Spleen (tissue), 11 donors: ENCODE measurements at regions not wholly inside any gene's neighbourhood (a gene's known extent, or its start where the extent isn't known, plus 50 kb on each side); places are given as distances from the start of the nearest gene placed in this dataset.

Source experiments
- DNase-seq: peaks from one replicate; pipeline ENCODE4 v3.0.0-alpha.2; 2020
- H3K27ac ChIP-seq, 8 donors: fragments of 200-600 bp; sonication (generic) in 7 of 8; 1 replicate in 4 of 8; 2 replicates in 4 of 8; pipeline versions ENCODE4 v1.5.0 to v1.8.0; 2016 to 2021; ENCODE audit warnings: inconsistent platforms in 4 of 8, mild to moderate bottlenecking in 4 of 8, moderate library complexity in 1 of 8
- H3K27me3 ChIP-seq, 7 donors: fragments of 200-600 bp; sonication (generic) in 6 of 7; replicated peaks in 1 of 7; 1 replicate in 4 of 7; 2 replicates in 3 of 7; pipeline versions ENCODE4 v1.5.0 to v1.8.0; 2016 to 2021; ENCODE audit warnings: inconsistent platforms in 3 of 7, mild to moderate bottlenecking in 1 of 7
- H3K36me3 ChIP-seq, 6 donors: fragments of 200-600 bp; sonication (generic) in 5 of 6; 1 replicate in 4 of 6; 2 replicates in 2 of 6; pipeline versions ENCODE4 v1.5.0 to v1.8.0; 2016 to 2021; ENCODE audit warnings: inconsistent platforms in 2 of 6
- H3K4me1 ChIP-seq, 6 donors: fragments of 200-600 bp; sonication (generic) in 5 of 6; 1 replicate in 3 of 6; 2 replicates in 3 of 6; pipeline versions ENCODE4 v1.5.0 to v1.8.0; 2016 to 2021; ENCODE audit warnings: inconsistent platforms in 3 of 6
- H3K4me3 ChIP-seq, 8 donors: fragments of 200-600 bp; sonication (generic) in 7 of 8; 1 replicate in 4 of 8; 2 replicates in 4 of 8; pipeline versions ENCODE4 v1.5.0 to v1.8.0; 2016 to 2021; ENCODE audit warnings: inconsistent platforms in 4 of 8, mild to moderate bottlenecking in 4 of 8, moderate library complexity in 2 of 8
- H3K9me3 ChIP-seq, 8 donors: fragments of 200-600 bp; sonication (generic) in 7 of 8; 1 replicate in 4 of 8; 2 replicates in 4 of 8; pipeline versions ENCODE4 v1.5.0 to v1.8.0; 2016 to 2021; ENCODE audit warnings: inconsistent platforms in 4 of 8
- POLR2A ChIP-seq, 3 donors: fragments of 450-650 bp; IDR thresholded peaks; one replicate each; pipeline ENCODE4 v1.5.1; 2017; ENCODE audit warnings: antibody characterized with exemption in 3 of 3, mild to moderate bottlenecking in 1 of 3
- POLR2AphosphoS5 ChIP-seq, 3 donors: sonication (generic); formaldehyde crosslinking; IDR thresholded peaks; one replicate each; pipeline ENCODE4 v1.5.1; 2017; ENCODE audit warnings: antibody characterized with exemption in 3 of 3
- WGBS, 5 donors: extraction: QIAGEN DNeasy Blood & Tissue Kit in 3 of 5; methylation state at CpG; one replicate each; pipeline versions ENCODE4 v1.1.5 to v1.1.7; 2013 to 2018; 5-methylcytosine and 5-hydroxymethylcytosine counted together
- intact Hi-C: fragments of 100-400 bp; cut with DNase I; formaldehyde crosslinking; loops from one replicate; pipeline ENCODE4 v1.15.0; 2023; ENCODE audit warnings: low total_unique reads
- TF ChIP-seq, protein P1 (sequence below), 11 experiments: fragments of 200-600 bp in 7 of 11; fragments of 450-650 bp in 4 of 11; sonication (generic) in 4 of 11; IDR thresholded peaks in 8 of 11; conservative IDR thresholded peaks in 3 of 11; 1 replicate in 7 of 11; 2 replicates in 4 of 11; pipeline versions ENCODE4 v1.4.0 to v1.8.0; 2016 to 2021; ENCODE audit warnings: antibody characterized with exemption in 11 of 11, inconsistent platforms in 4 of 11, mild to moderate bottlenecking in 1 of 11
- donor health status: healthy with polysubstance abuse.
- donor health status: DM: no; HTN: no; CAD: no; lungs with moderate emphysema.
- donor health status: DM: no; HTN: no; CAD: no.
- donor health status: Bipolar disorder and iron deficiency.
- donor health status: healthy.
- donor health status: DM: no; HTN: no; CAD: no.
- donor health status: DM: yes; HTN: yes; CAD: no.

DNA sequence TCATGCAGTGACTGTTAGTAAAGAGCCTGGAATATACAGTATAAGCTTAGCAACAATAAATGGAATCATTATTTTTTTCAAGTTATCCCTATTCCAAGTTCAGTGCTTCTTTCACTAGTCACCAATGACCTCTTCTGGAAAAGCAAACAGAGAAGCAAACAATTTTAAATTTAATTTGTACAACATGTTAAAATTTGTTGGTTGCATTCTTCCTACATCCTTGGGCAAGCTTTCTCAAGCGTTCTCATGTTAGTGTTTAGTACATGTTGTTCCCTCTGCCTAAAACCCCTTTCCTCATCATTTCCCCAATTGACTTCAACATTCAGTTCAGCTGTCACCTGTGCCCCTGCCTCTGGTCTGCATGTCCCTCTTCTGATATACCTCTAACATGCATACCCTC is 123.4 kb downstream of the SEC61B start:
- Histone ChIP-seq H3K36me3 (no peaks in the 10 kb centered on the region), H3K9me3 (no peaks in the 10 kb centered on the region), H3K27me3 (no peaks in the 10 kb centered on the region), H3K27ac (no peak overlapping the region), H3K4me1 (no peaks in the 10 kb centered on the region), H3K4me3 (no peak overlapping the region)
- 79 to 93% (median 91%) methylated on average over 1 of the region's 1 CpG for WGBS, 5 donors
- intact Hi-C loops, result no loop called here
- TF ChIP-seq POLR2AphosphoS5 (IDR thresholded peaks at IDR 0.05), result no peak
- no peak for TF ChIP-seq POLR2A (IDR thresholded peaks at IDR 0.05)
- TF ChIP-seq, protein P1, sequence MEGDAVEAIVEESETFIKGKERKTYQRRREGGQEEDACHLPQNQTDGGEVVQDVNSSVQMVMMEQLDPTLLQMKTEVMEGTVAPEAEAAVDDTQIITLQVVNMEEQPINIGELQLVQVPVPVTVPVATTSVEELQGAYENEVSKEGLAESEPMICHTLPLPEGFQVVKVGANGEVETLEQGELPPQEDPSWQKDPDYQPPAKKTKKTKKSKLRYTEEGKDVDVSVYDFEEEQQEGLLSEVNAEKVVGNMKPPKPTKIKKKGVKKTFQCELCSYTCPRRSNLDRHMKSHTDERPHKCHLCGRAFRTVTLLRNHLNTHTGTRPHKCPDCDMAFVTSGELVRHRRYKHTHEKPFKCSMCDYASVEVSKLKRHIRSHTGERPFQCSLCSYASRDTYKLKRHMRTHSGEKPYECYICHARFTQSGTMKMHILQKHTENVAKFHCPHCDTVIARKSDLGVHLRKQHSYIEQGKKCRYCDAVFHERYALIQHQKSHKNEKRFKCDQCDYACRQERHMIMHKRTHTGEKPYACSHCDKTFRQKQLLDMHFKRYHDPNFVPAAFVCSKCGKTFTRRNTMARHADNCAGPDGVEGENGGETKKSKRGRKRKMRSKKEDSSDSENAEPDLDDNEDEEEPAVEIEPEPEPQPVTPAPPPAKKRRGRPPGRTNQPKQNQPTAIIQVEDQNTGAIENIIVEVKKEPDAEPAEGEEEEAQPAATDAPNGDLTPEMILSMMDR (IDR thresholded peaks at IDR 0.05 in 8 of 11, conservative IDR thresholded peaks at IDR 0.05 in 3 of 11), result no peak
- DNase-seq, result no peak

DNA sequence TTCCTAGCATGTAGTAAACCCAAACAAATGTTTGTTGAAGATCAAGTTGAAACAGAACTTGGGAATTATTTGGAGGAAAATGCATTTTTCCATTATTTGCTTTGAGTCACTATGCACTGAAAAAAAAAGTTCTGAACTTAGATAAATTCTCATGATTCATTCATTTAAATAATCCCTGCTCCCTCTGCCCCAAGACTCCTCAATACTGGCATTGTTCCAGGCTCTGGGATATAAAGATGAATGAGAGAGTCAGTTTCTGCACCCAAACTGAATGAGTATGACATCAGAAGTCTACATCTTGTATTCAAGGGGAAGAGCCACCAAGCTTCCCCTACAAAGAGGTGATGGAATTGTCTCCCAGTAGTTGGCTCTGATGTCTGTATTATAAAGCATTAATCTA is 123.9 kb downstream of the SEC61B start:
- Histone ChIP-seq H3K4me1 (no peaks in the 10 kb centered on the region), H3K9me3 (no peaks in the 10 kb centered on the region), H3K27me3 (no peaks in the 10 kb centered on the region), H3K36me3 (no peaks in the 10 kb centered on the region), H3K4me3 (no peak overlapping the region), H3K27ac (no peak overlapping the region)
- intact Hi-C loops, result no loop called here
- no peak for TF ChIP-seq POLR2AphosphoS5 (IDR thresholded peaks at IDR 0.05)
- TF ChIP-seq POLR2A (IDR thresholded peaks at IDR 0.05), result no peak
- TF ChIP-seq, protein P1 (IDR thresholded peaks at IDR 0.05 in 8 of 11, conservative IDR thresholded peaks at IDR 0.05 in 3 of 11), result no peak
- DNase-seq, result no peak

DNA sequence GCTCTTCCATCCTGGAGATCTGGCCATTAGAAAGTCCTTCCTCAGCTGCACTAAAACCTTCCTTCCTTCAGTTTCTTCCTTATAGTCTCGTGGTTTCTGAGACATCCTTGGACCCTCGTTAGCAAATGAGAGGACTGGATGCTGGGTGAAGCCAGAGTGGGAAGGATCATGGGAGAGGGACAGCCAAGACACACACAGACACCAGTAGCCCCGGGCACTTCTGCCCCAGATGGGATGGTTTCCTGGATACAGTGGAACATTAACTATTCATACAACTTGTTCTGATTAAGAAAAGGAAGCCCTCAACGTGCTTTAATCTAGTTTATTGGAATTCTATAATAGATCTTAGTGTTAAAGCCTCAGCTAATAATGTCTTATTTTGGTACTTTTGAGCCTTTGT is 125.5 kb downstream of the SEC61B start:
- no peak for DNase-seq

DNA sequence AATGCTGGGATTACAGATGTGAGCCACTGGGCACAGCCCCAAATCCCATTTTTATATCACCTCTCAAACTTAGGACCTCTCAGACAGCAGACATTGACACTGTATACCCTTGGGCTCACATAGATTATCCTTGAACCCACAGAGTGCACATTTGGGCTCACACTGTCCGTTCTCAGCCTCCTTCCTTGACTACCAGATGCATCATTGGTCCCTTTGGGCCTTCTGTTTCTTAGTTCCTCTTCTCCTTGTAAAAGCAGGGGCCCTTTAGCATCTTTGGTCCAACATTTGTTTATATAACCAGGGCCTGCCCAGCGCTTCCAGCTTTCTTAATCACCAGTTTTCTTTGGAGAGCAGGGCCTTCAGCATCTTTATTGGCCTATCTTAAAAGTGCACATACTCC is 126.2 kb downstream of the SEC61B start:
- intact Hi-C loops, result no loop called here
- H3K4me3 ChIP-seq, result no peak overlapping the region
- no peak for DNase-seq
- no peaks in the 10 kb centered on the region for H3K27me3 ChIP-seq
- H3K4me1 ChIP-seq, result no peaks in the 10 kb centered on the region
- no peaks in the 10 kb centered on the region for H3K36me3 ChIP-seq
- TF ChIP-seq POLR2A (IDR thresholded peaks at IDR 0.05) (no peak), POLR2AphosphoS5 (IDR thresholded peaks at IDR 0.05) (no peak)
- TF ChIP-seq, protein P1 (IDR thresholded peaks at IDR 0.05 in 8 of 11, conservative IDR thresholded peaks at IDR 0.05 in 3 of 11), result no peak
- H3K9me3 ChIP-seq, result no peaks in the 10 kb centered on the region
- 76 to 87% (median 81%) methylated on average over 2 of the region's 2 CpGs for WGBS, 5 donors
- no peak overlapping the region for H3K27ac ChIP-seq

More for the DNA sequence above, 125.5 kb downstream of the SEC61B start:
- H3K27me3 ChIP-seq, result no peaks in the 10 kb centered on the region
- no peak for TF ChIP-seq POLR2AphosphoS5 (IDR thresholded peaks at IDR 0.05)
- TF ChIP-seq, protein P1 (IDR thresholded peaks at IDR 0.05 in 8 of 11, conservative IDR thresholded peaks at IDR 0.05 in 3 of 11), result no peak
- no peak for TF ChIP-seq POLR2A (IDR thresholded peaks at IDR 0.05)
- H3K27ac ChIP-seq, result no peak overlapping the region
- H3K36me3 ChIP-seq, result no peaks in the 10 kb centered on the region
- intact Hi-C loops, result no loop called here
- 34 to 57% (median 51%) methylated on average over 4 of the region's 4 CpGs for WGBS, 5 donors
- H3K9me3 ChIP-seq, result no peaks in the 10 kb centered on the region
- no peaks in the 10 kb centered on the region for H3K4me1 ChIP-seq
- H3K4me3 ChIP-seq, result no peak overlapping the region
